ENCODE measurements at regions not wholly inside any gene's neighbourhood (a gene's known extent, or its start where the extent isn't known, plus 50 kb on each side); places are given as distances from the start of the nearest gene placed in this dataset.

GRCh38 chr5:56587381-56588130 lies 227.8 kb upstream of the MAP3K1 start:
- H3K9me3 ChIP-seq = peaks cover 0 to 7% (median 0%) of the 10 kb centered on the region in 4 donors
- peaks cover 35 to 51% (median 37%) of the 10 kb centered on the region in 4 donors for H3K4me1 ChIP-seq
- no peak overlapping the region for H3K4me3 ChIP-seq
- intact Hi-C loops (cut with DNase I) = no loop called here
- TF ChIP-seq POLR2A (IDR thresholded peaks at IDR 0.05; ENCODE audit: low read depth) (no peak), CTCF (IDR thresholded peaks at IDR 0.05) (no peak), EP300 (IDR thresholded peaks at IDR 0.05) (no peak), POLR2AphosphoS5 (IDR thresholded peaks at IDR 0.05) (no peak)
- H3K27ac ChIP-seq (replicated peaks in 1 of 4) = peak overlapping the region in 1 of 4 donors; percentile 52
- H3K36me3 ChIP-seq = no peaks in the 10 kb centered on the region
- 88% methylated on average over 5 of the region's 5 CpGs for WGBS
- no peak for DNase-seq (ENCODE audit: extremely low spot score)
- no peaks in the 10 kb centered on the region for H3K27me3 ChIP-seq

GRCh38 chr5:56585999-56586691 lies 229.2 kb upstream of the MAP3K1 start:
- intact Hi-C loops (cut with DNase I) = no loop called here
- H3K4me1 ChIP-seq = peaks cover 35 to 51% (median 37%) of the 10 kb centered on the region in 4 donors

GRCh38 chr5:56585461-56585860 lies 229.9 kb upstream of the MAP3K1 start:
- intact Hi-C loops (cut with DNase I) = no loop called here
- peaks cover 35 to 51% (median 37%) of the 10 kb centered on the region in 4 donors for H3K4me1 ChIP-seq
- TF ChIP-seq EP300 (IDR thresholded peaks at IDR 0.05) (no peak), POLR2A (IDR thresholded peaks at IDR 0.05; ENCODE audit: low read depth) (no peak), POLR2AphosphoS5 (IDR thresholded peaks at IDR 0.05) (no peak), CTCF (IDR thresholded peaks at IDR 0.05) (no peak)
- WGBS = 76% methylated on average over 2 of the region's 2 CpGs
- H3K27ac ChIP-seq (replicated peaks in 1 of 4) = peak overlapping the region; percentile 58 to 71 (median 70)
- H3K4me3 ChIP-seq = no peak overlapping the region
- DNase-seq (ENCODE audit: extremely low spot score) = no peak
- H3K9me3 ChIP-seq = peaks cover 0 to 7% (median 0%) of the 10 kb centered on the region in 4 donors
- H3K36me3 ChIP-seq = no peaks in the 10 kb centered on the region
- no peaks in the 10 kb centered on the region for H3K27me3 ChIP-seq

More at GRCh38 chr5:56585999-56586691, 229.2 kb upstream of the MAP3K1 start:
- 54% methylated on average over 14 of the region's 14 CpGs for WGBS
- Histone ChIP-seq H3K27me3 (no peaks in the 10 kb centered on the region), H3K27ac (replicated peaks in 1 of 4) (peak overlapping the region; percentile 58 to 71 (median 70)), H3K36me3 (no peaks in the 10 kb centered on the region), H3K9me3 (peaks cover 0 to 7% (median 0%) of the 10 kb centered on the region in 4 donors), H3K4me3 (peak overlapping the region; percentile 17 to 36 (median 20))
- DNase-seq (ENCODE audit: extremely low spot score) = no peak
- peak; percentile 30 to 43 for TF ChIP-seq POLR2AphosphoS5 (IDR thresholded peaks at IDR 0.05)
- TF ChIP-seq CTCF (IDR thresholded peaks at IDR 0.05) = no peak
- peak; percentile 13 for TF ChIP-seq EP300 (IDR thresholded peaks at IDR 0.05)

- TF ChIP-seq EP300 (IDR thresholded peaks at IDR 0.05) (no peak), CTCF (IDR thresholded peaks at IDR 0.05) (no peak), POLR2AphosphoS5 (IDR thresholded peaks at IDR 0.05) (no peak), POLR2A (IDR thresholded peaks at IDR 0.05; ENCODE audit: low read depth) (no peak)
- Histone ChIP-seq H3K27me3 (no peaks in the 10 kb centered on the region), H3K9me3 (peaks cover 0 to 7% (median 0%) of the 10 kb centered on the region in 4 donors), H3K4me1 (peaks cover 7 to 14% (median 10%) of the 10 kb centered on the region in 4 donors), H3K36me3 (no peaks in the 10 kb centered on the region), H3K27ac (replicated peaks in 1 of 4) (no peak overlapping the region), H3K4me3 (no peak overlapping the region)
- 94% methylated on average over 1 of the region's 1 CpG for whole genome bisulfite sequencing
- intact Hi-C loops (cut with DNase I) = no loop called here
- DNase-seq (ENCODE audit: extremely low spot score) = no peak
Observed at GRCh38 chr5:56581426-56581825, 233.9 kb upstream of the MAP3K1 start.
